GM10248 (cell line): ENCODE measurements at regions not wholly inside any gene's neighbourhood (a gene's known extent, or its start where the extent isn't known, plus 50 kb on each side); places are given as distances from the start of the nearest gene placed in this dataset.

Experiments
- CTCF ChIA-PET: fragments of 300-600 bp; sonication (Branson Sonifier 250); formaldehyde crosslinking; extraction: SDS; loops from one replicate; lab custom pipeline; 2021; ENCODE audit warnings: antibody characterized with exemption; lab: Yijun Ruan, JAX
- POLR2A ChIA-PET: fragments of 350-650 bp; sonication (Branson Sonifier 250); formaldehyde crosslinking; extraction: SDS; loops from one replicate; lab custom pipeline; 2020; ENCODE audit warnings: antibody characterized with exemption; lab: Yijun Ruan, JAX
- DNase-seq: peaks from one replicate; pipeline ENCODE4 v3.0.0; 2012; ENCODE audit errors: extremely low spot score
- CTCF ChIP-seq: IDR thresholded peaks from 2 replicates; pipeline ENCODE4 v1.5.1; 2012; ENCODE audit warnings: mild to moderate bottlenecking, low read depth; ENCODE audit errors: extremely low read depth, missing control alignments, control extremely low read depth

- POLR2A ChIA-PET = no interaction called here
- CTCF ChIA-PET = interaction anchor here (1.3 kb wide), 1 partner anchor 9 kb away, joined by 4 read pairs; no protein-coding TSS in a partner anchor
- no peak for DNase-seq
- TF ChIP-seq CTCF = no peak
Observed at GRCh38 chr18:29169599-29169998, 992.7 kb upstream of the CDH2 start.

GRCh38 chr18:29164993-29165599 is 988.2 kb upstream of the CDH2 start:
- DNase-seq = no peak
- no peak for TF ChIP-seq CTCF
- ChIA-PET POLR2A (no interaction called here), CTCF (no interaction called here)

- DNase-seq = no peak
- no peak for TF ChIP-seq CTCF
- ChIA-PET POLR2A (no interaction called here), CTCF (no interaction called here)
Observed at GRCh38 chr18:29164020-29164706, 987.2 kb upstream of the CDH2 start.

GRCh38 chr18:29163596-29163995 is 986.7 kb upstream of the CDH2 start:
- no peak for DNase-seq
- CTCF ChIA-PET = no interaction called here
- POLR2A ChIA-PET = no interaction called here
- no peak for TF ChIP-seq CTCF

DNA sequence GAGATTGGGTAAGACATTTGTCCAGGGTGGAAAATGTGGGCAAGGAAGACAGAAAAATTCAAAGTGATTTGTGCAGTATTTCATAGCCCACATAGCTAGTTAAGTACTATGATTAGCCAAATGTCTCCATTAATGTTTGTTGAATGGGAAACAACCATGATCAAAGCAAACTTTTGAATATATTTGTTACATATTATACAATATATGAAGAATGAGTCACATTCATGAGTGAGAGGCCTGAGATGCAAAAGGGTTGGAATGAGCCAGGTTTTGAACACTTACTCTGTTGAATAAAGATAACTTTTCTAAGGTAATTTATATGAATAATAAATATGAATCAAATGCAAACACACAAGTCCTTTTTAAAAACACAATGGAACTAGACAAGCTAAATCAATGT is 984.5 kb upstream of the CDH2 start:
- POLR2A ChIA-PET = no interaction called here
- no peak for DNase-seq
- TF ChIP-seq CTCF = no peak
- CTCF ChIA-PET = no interaction called here

DNA sequence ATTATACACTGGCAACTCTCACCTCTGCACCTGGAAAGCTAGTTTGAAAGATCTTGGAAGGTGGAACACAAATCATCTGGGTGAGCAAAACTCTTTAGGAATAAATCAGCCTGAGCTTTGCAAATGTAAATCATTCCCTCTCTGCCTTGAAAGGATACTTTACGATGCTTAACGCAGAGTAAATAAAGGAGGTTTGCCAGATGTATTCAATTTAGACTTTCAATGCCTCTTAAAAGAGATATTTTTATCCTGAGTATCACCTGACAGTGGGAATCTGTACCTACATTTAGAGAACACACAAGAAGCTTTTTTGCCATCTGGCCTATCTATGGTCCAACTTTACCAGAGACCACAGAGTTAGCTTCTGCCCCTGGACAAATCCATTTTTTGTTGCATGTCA is 983.2 kb upstream of the CDH2 start:
- POLR2A ChIA-PET = no interaction called here
- no peak for TF ChIP-seq CTCF
- CTCF ChIA-PET = no interaction called here

More for the DNA sequence above, 983.2 kb upstream of the CDH2 start:
- no peak for DNase-seq
